ENCODE measurements at regions not wholly inside any gene's neighbourhood (a gene's known extent, or its start where the extent isn't known, plus 50 kb on each side); places are given as distances from the start of the nearest gene placed in this dataset.

GRCh38 chr11:33605703-33606102 is 94.9 kb downstream of the C11orf91 start:
- Mint-ChIP-seq H3K27ac (no peak overlapping the region), H3K9me3 (no peaks in the 10 kb centered on the region), H3K4me1 (ENCODE audit: unreplicated experiment) (no peaks in the 10 kb centered on the region), H3K36me3 (no peaks in the 10 kb centered on the region), H3K27me3 (peaks cover 3% of the 10 kb centered on the region), H3K4me3 (no peak overlapping the region)
- DNase-seq (ENCODE audit: extremely low spot score, unreplicated experiment), result no peak
- no peak for TF ChIP-seq CTCF (conservative IDR thresholded peaks at IDR 0.05)

DNA sequence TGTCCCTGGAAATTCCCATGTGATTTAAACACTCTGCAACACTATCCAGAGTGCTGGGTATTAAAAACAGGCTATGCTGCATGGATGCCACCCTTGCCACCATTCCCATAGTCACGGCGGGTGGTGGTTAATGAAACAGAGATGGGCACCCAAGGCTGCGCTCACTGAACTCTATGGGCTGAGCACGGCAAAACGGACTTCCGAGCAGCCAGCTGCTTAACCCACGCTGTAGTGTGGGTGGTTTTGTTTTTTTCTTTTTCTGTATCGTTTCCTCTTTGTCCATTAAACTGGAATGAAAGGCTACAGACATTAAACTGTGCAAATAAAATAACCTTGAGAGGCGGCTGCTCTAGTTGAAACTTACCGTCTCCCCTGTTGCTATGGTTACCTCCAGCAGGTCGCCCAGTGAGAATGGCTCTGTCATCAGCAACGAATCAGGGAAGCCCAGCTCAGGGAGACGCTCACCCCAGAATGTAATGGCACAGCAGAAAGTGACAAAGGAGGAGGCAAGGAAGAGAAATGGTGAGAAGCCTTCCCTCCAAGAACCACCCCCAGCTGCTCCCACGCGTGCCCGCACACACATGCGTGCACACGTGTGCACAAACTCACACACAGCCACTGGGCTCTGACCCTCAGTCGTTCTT is 102.1 kb downstream of the C11orf91 start:
- TF ChIP-seq CTCF (conservative IDR thresholded peaks at IDR 0.05), result no peak
- Mint-ChIP-seq H3K9me3 (no peaks in the 10 kb centered on the region), H3K27ac (no peak overlapping the region), H3K4me3 (no peak overlapping the region), H3K36me3 (no peaks in the 10 kb centered on the region), H3K4me1 (ENCODE audit: unreplicated experiment) (no peaks in the 10 kb centered on the region), H3K27me3 (peaks cover 2% of the 10 kb centered on the region)
- no peak for DNase-seq (ENCODE audit: extremely low spot score, unreplicated experiment)

- TF ChIP-seq CTCF (conservative IDR thresholded peaks at IDR 0.05), result no peak
- Mint-ChIP-seq H3K9me3 (no peaks in the 10 kb centered on the region), H3K4me3 (no peak overlapping the region), H3K27ac (no peak overlapping the region), H3K27me3 (peaks cover 2% of the 10 kb centered on the region), H3K4me1 (ENCODE audit: unreplicated experiment) (no peaks in the 10 kb centered on the region), H3K36me3 (no peaks in the 10 kb centered on the region)
- DNase-seq (ENCODE audit: extremely low spot score, unreplicated experiment), result no peak
These were observed 106.4 kb downstream of the C11orf91 start for GRCh38 chr11:33594188-33594587.

DNA sequence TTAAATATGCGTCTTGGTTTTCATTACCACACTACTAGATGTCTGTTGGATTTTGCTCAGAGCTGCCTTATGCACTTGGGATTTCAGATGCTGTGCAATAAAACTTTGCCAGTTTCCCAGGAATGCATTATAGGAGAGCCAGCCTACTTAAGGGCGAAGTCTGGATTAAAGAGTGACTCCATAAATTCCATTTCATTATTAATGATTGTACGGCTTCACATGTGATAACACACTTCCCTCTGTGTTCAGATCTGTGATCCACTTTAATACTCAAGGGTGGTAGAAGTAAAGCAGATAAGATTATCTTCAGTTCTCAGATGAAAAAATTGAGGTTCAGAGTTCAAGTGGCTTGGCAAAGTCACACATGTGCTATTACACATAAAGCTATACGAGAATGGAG is 110.2 kb downstream of the C11orf91 start:
- H3K36me3 Mint-ChIP-seq, result no peaks in the 10 kb centered on the region
- no peak for TF ChIP-seq CTCF (conservative IDR thresholded peaks at IDR 0.05)
- no peak overlapping the region for H3K27ac Mint-ChIP-seq
- H3K4me1 Mint-ChIP-seq (ENCODE audit: unreplicated experiment), result no peaks in the 10 kb centered on the region
- no peaks in the 10 kb centered on the region for H3K9me3 Mint-ChIP-seq
- H3K4me3 Mint-ChIP-seq, result no peak overlapping the region
- no peaks in the 10 kb centered on the region for H3K27me3 Mint-ChIP-seq
- no peak for DNase-seq (ENCODE audit: extremely low spot score, unreplicated experiment)

DNA sequence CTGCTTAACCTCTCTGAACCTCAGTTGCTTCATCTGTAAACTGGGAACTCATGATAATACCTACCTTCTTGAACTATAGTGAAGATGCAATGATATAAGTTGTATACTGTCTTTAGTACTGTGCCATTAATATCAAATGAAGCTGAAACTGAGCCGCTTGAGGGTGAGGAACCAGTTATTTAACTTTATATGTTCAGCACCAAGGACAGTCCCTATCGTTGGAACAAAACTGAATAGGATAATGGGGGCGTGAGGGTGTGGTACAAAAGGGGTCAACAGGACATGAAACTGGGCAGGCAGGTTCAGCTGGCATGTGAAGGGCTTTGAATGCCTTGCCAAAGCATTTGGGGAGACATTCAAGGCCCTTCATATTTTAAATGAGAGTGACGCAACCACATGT is 112.6 kb downstream of the C11orf91 start:
- no peak overlapping the region for H3K27ac Mint-ChIP-seq

More for the DNA sequence above, 112.6 kb downstream of the C11orf91 start:
- H3K9me3 Mint-ChIP-seq, result no peaks in the 10 kb centered on the region
- no peaks in the 10 kb centered on the region for H3K4me1 Mint-ChIP-seq (ENCODE audit: unreplicated experiment)
- H3K4me3 Mint-ChIP-seq, result no peak overlapping the region
- TF ChIP-seq CTCF (conservative IDR thresholded peaks at IDR 0.05), result no peak
- no peaks in the 10 kb centered on the region for H3K36me3 Mint-ChIP-seq
- no peak for DNase-seq (ENCODE audit: extremely low spot score, unreplicated experiment)
- H3K27me3 Mint-ChIP-seq, result no peaks in the 10 kb centered on the region
